ENCODE measurements at regions not wholly inside any gene's neighbourhood (a gene's known extent, or its start where the extent isn't known, plus 50 kb on each side); places are given as distances from the start of the nearest gene placed in this dataset.

GRCh38 chr3:145266368-145266767 lies 894.6 kb downstream of the PLOD2 start:
- Histone ChIP-seq H3K36me3 (no peaks in the 10 kb centered on the region), H3K27me3 (no peaks in the 10 kb centered on the region), H3K4me1 (no peaks in the 10 kb centered on the region), H3K4me3 (no peak overlapping the region), H3K27ac (no peak overlapping the region), H3K9me3 (peaks cover 0 to 3% of the 10 kb centered on the region in 2 donors)
- ATAC-seq (no peak), DNase-seq (no peak)
- no peak for TF ChIP-seq CTCF (IDR thresholded peaks at IDR 0.05)
- intact Hi-C loops (cut with DNase I): no loop called here

- no peak for ATAC-seq
- no peak for DNase-seq
- no peak overlapping the region for H3K4me3 ChIP-seq
- no peaks in the 10 kb centered on the region for H3K27me3 ChIP-seq
- no peak overlapping the region for H3K27ac ChIP-seq
- H3K4me1 ChIP-seq: no peaks in the 10 kb centered on the region
- peaks cover 0 to 4% of the 10 kb centered on the region in 2 donors for H3K9me3 ChIP-seq
- no peak for TF ChIP-seq CTCF (IDR thresholded peaks at IDR 0.05)
- intact Hi-C loops (cut with DNase I): no loop called here
- no peaks in the 10 kb centered on the region for H3K36me3 ChIP-seq
Observed at GRCh38 chr3:145269106-145269505, 891.9 kb downstream of the PLOD2 start.

GRCh38 chr3:145272684-145273083 lies 888.3 kb downstream of the PLOD2 start:
- Histone ChIP-seq H3K27ac (no peak overlapping the region), H3K4me3 (no peak overlapping the region), H3K27me3 (no peaks in the 10 kb centered on the region), H3K9me3 (peaks cover 0 to 21% of the 10 kb centered on the region in 2 donors), H3K36me3 (no peaks in the 10 kb centered on the region), H3K4me1 (no peaks in the 10 kb centered on the region)
- no peak for TF ChIP-seq CTCF (IDR thresholded peaks at IDR 0.05)
- ATAC-seq (no peak), DNase-seq (peak in 1 of 4 donors; percentile 12)
- intact Hi-C loops (cut with DNase I): no loop called here

GRCh38 chr3:145282505-145282904 lies 878.5 kb downstream of the PLOD2 start:
- DNase-seq (no peak), ATAC-seq (no peak)
- TF ChIP-seq CTCF (IDR thresholded peaks at IDR 0.05): no peak
- H3K4me3 ChIP-seq: no peak overlapping the region
- no peak overlapping the region for H3K27ac ChIP-seq
- H3K9me3 ChIP-seq: peaks cover 0 to 2% of the 10 kb centered on the region in 2 donors
- no peaks in the 10 kb centered on the region for H3K27me3 ChIP-seq
- no peaks in the 10 kb centered on the region for H3K36me3 ChIP-seq
- intact Hi-C loops (cut with DNase I): no loop called here
- no peaks in the 10 kb centered on the region for H3K4me1 ChIP-seq

GRCh38 chr3:145286937-145287336 lies 874.0 kb downstream of the PLOD2 start:
- no peaks in the 10 kb centered on the region for H3K36me3 ChIP-seq
- no peak overlapping the region for H3K4me3 ChIP-seq
- no peaks in the 10 kb centered on the region for H3K4me1 ChIP-seq
- DNase-seq: no peak
- ATAC-seq: no peak
- no peaks in the 10 kb centered on the region for H3K27me3 ChIP-seq
- intact Hi-C loops (cut with DNase I): no loop called here
- peaks cover 0 to 2% of the 10 kb centered on the region in 2 donors for H3K9me3 ChIP-seq
- no peak for TF ChIP-seq CTCF (IDR thresholded peaks at IDR 0.05)
- no peak overlapping the region for H3K27ac ChIP-seq

Measured in left lung (tissue), 4 donors.